ENCODE measurements at regions not wholly inside any gene's neighbourhood (a gene's known extent, or its start where the extent isn't known, plus 50 kb on each side); places are given as distances from the start of the nearest gene placed in this dataset.
"Not testable (repeated sequence)": the region's sequence is repeated elsewhere in the genome, so short reads cannot be mapped to it uniquely, and the experiment has no call there.

DNA sequence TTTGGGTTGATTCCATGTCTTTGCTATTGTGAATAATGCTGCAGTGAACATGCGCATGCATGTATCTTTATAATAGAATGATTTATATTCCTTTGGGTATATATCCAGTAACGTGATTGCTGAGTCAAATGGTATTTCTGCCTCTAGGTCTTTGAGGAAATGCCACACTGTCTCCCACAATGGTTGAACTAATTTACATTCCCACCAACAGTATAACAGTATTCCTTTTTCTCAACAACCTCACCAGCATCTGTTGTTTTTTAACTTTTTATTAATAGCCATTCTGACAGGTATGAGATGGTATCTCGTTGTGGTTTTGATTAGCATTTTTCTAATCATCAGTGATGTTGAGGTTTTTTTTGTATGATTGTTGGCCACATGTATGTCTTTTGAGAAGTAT, 133.6 kb downstream of the GPR85 start:
- H3K36me3 ChIP-seq (ENCODE audit: control insufficient read depth in 2 of 2, insufficient read depth in 2 of 2, low read length in 2 of 2); H3K9ac ChIP-seq (ENCODE audit: low read length in 2 of 2); H3K27me3 ChIP-seq (ENCODE audit: control insufficient read depth in 1 of 2, insufficient read depth in 2 of 2, low read length in 2 of 2); H3K4me1 ChIP-seq (ENCODE audit: control insufficient read depth, insufficient read depth, low read length); H3K9me3 ChIP-seq (ENCODE audit: control insufficient read depth in 2 of 2, low read length in 2 of 2); H3K4me3 ChIP-seq (ENCODE audit: low read length in 2 of 2); H3K27ac ChIP-seq (ENCODE audit: low read length): not testable (repeated sequence)

DNA sequence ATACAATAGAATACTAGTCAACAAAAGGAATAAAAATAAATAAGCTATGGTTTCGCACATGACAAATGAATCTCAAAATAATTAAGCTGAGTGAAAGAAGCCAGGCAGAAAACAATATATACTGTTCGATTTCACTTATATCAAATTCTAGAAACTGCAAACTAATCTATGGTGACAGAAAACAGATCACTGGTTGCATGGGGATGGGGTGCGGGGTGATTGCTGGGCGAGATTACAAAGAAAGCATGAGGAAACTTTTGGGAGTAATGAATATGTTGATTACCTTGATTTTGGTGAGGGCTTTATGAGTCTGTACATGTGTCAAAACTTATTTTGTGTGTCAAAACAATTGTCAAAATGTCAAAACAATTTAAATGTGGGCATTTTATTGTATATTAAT, 135.6 kb downstream of the GPR85 start:
- no peaks in the 10 kb centered on the region for H3K9me3 ChIP-seq (ENCODE audit: control insufficient read depth in 2 of 2, low read length in 2 of 2)
- H3K9ac ChIP-seq (ENCODE audit: low read length in 2 of 2): no peak overlapping the region
- no peaks in the 10 kb centered on the region for H3K4me1 ChIP-seq (ENCODE audit: control insufficient read depth, insufficient read depth, low read length)
- no peaks in the 10 kb centered on the region for H3K36me3 ChIP-seq (ENCODE audit: control insufficient read depth in 2 of 2, insufficient read depth in 2 of 2, low read length in 2 of 2)
- H3K4me3 ChIP-seq (ENCODE audit: low read length in 2 of 2): no peak overlapping the region
- no peaks in the 10 kb centered on the region for H3K27me3 ChIP-seq (ENCODE audit: control insufficient read depth in 1 of 2, insufficient read depth in 2 of 2, low read length in 2 of 2)
- H3K27ac ChIP-seq (ENCODE audit: low read length): no peak overlapping the region

DNA sequence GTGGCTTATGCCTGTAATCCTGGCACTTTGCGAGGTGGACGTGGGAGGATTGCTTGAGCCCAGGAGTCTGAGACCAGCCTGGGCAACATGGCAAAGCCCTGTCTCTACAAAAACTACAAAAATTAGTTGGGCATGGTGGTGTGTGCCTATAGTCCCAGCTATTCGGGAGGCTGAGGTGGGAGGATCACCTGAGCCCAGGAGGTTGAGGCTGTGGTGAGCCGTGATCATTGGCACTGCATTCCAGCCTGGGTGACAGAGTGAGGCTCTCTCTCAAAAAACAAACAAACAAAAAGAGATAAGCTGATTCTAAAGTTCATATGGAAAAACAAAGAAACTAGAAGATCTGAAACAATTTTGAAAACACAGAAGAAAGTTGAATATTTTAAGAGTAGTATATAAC, 136.9 kb downstream of the GPR85 start:
- not testable (repeated sequence) for H3K9me3 ChIP-seq (ENCODE audit: control insufficient read depth in 2 of 2, low read length in 2 of 2); H3K36me3 ChIP-seq (ENCODE audit: control insufficient read depth in 2 of 2, insufficient read depth in 2 of 2, low read length in 2 of 2)

DNA sequence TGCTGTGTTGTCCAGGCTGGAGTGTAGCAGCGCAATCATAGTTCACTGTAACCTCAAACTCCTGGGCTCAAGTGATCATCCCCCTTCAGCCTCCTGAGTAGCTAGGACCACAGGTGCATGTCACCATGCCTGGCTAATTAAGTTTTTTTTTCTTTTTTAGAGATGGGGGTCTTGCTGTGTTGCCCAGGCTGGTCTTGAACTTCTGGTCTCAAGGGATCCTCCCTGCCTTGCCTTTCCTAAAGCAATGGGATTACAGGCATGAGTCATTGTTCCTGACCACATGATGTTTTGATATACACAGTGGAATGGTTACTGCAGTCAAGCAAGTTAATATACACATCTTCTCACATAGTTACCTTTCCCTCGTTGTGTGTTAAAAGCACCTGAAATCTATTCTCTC, 140.3 kb downstream of the GPR85 start:
- no peak overlapping the region for H3K9ac ChIP-seq (ENCODE audit: low read length in 2 of 2)
- H3K36me3 ChIP-seq (ENCODE audit: control insufficient read depth in 2 of 2, insufficient read depth in 2 of 2, low read length in 2 of 2): no peaks in the 10 kb centered on the region
- H3K27me3 ChIP-seq (ENCODE audit: control insufficient read depth in 1 of 2, insufficient read depth in 2 of 2, low read length in 2 of 2): no peaks in the 10 kb centered on the region
- H3K9me3 ChIP-seq (ENCODE audit: control insufficient read depth in 2 of 2, low read length in 2 of 2): no peaks in the 10 kb centered on the region
- no peak overlapping the region for H3K4me3 ChIP-seq (ENCODE audit: low read length in 2 of 2)
- no peaks in the 10 kb centered on the region for H3K4me1 ChIP-seq (ENCODE audit: control insufficient read depth, insufficient read depth, low read length)
- no peak overlapping the region for H3K27ac ChIP-seq (ENCODE audit: low read length)

More for the DNA sequence above, 136.9 kb downstream of the GPR85 start:
- not testable (repeated sequence) for H3K27me3 ChIP-seq (ENCODE audit: control insufficient read depth in 1 of 2, insufficient read depth in 2 of 2, low read length in 2 of 2); H3K27ac ChIP-seq (ENCODE audit: low read length); H3K9ac ChIP-seq (ENCODE audit: low read length in 2 of 2); H3K4me1 ChIP-seq (ENCODE audit: control insufficient read depth, insufficient read depth, low read length); H3K4me3 ChIP-seq (ENCODE audit: low read length in 2 of 2)

DNA sequence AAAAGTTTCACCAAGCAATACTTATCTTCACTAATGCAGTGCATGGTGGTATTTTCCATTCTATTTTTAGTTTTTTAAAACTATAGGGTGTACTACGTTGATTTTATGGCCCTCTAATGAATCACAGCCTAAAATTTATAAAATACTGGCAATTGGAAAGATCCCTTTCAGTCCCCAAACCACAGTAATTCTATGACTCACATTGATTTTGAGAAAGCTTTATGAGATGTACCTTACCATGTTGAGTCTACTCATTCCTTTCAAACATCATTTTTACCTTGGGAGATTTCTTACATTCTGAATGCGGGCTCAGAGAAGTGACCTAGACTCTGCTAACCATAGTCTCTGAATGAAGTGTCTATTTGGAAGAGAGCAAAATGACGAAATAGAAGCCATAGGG, 141.6 kb downstream of the GPR85 start:
- no peak overlapping the region for H3K4me3 ChIP-seq (ENCODE audit: low read length in 2 of 2)
- no peaks in the 10 kb centered on the region for H3K36me3 ChIP-seq (ENCODE audit: control insufficient read depth in 2 of 2, insufficient read depth in 2 of 2, low read length in 2 of 2)

GRCh38 chr7:112942981-112943380, 143.6 kb downstream of the GPR85 start:
- no peaks in the 10 kb centered on the region for H3K27me3 ChIP-seq (ENCODE audit: control insufficient read depth in 1 of 2, insufficient read depth in 2 of 2, low read length in 2 of 2)
- H3K4me3 ChIP-seq (ENCODE audit: low read length in 2 of 2): no peak overlapping the region
- H3K4me1 ChIP-seq (ENCODE audit: control insufficient read depth, insufficient read depth, low read length): peaks cover 12% of the 10 kb centered on the region
- no peaks in the 10 kb centered on the region for H3K9me3 ChIP-seq (ENCODE audit: control insufficient read depth in 2 of 2, low read length in 2 of 2)
- H3K36me3 ChIP-seq (ENCODE audit: control insufficient read depth in 2 of 2, insufficient read depth in 2 of 2, low read length in 2 of 2): no peaks in the 10 kb centered on the region
- no peak overlapping the region for H3K9ac ChIP-seq (ENCODE audit: low read length in 2 of 2)
- H3K27ac ChIP-seq (ENCODE audit: low read length): no peak overlapping the region

More for the DNA sequence above, 141.6 kb downstream of the GPR85 start:
- no peaks in the 10 kb centered on the region for H3K27me3 ChIP-seq (ENCODE audit: control insufficient read depth in 1 of 2, insufficient read depth in 2 of 2, low read length in 2 of 2)
- peaks cover 4% of the 10 kb centered on the region for H3K4me1 ChIP-seq (ENCODE audit: control insufficient read depth, insufficient read depth, low read length)
- no peaks in the 10 kb centered on the region for H3K9me3 ChIP-seq (ENCODE audit: control insufficient read depth in 2 of 2, low read length in 2 of 2)
- no peak overlapping the region for H3K9ac ChIP-seq (ENCODE audit: low read length in 2 of 2)
- no peak overlapping the region for H3K27ac ChIP-seq (ENCODE audit: low read length)

DNA sequence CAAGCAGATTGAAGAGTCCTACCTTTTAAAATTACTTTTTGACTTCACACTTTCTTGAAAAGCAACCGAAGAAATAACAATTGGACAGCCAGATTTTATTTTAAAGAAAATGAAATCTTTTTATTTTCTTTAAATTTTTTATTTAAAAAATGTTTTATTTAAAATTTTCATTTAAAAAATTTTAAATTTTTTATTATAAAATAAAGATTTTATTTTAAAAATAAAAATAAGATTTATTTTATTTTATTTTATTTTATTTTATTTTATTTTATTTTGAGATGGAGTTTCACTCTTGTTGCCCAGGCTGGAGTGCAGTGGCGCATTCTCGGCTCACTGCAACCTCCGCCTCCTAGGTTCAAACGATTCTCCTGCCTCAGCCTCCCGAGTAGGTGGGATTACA, 144.5 kb downstream of the GPR85 start:
- H3K9me3 ChIP-seq (ENCODE audit: control insufficient read depth in 2 of 2, low read length in 2 of 2); H3K27me3 ChIP-seq (ENCODE audit: control insufficient read depth in 1 of 2, insufficient read depth in 2 of 2, low read length in 2 of 2); H3K36me3 ChIP-seq (ENCODE audit: control insufficient read depth in 2 of 2, insufficient read depth in 2 of 2, low read length in 2 of 2): not testable (repeated sequence)

GRCh38 chr7:112940314-112940732, 146.3 kb downstream of the GPR85 start:
- Histone ChIP-seq H3K4me1 (ENCODE audit: control insufficient read depth, insufficient read depth, low read length) (peaks cover 12% of the 10 kb centered on the region), H3K27ac (ENCODE audit: low read length) (peak overlapping the region; percentile 81), H3K36me3 (ENCODE audit: control insufficient read depth in 2 of 2, insufficient read depth in 2 of 2, low read length in 2 of 2) (no peaks in the 10 kb centered on the region), H3K27me3 (ENCODE audit: control insufficient read depth in 1 of 2, insufficient read depth in 2 of 2, low read length in 2 of 2) (no peaks in the 10 kb centered on the region), H3K9me3 (ENCODE audit: control insufficient read depth in 2 of 2, low read length in 2 of 2) (no peaks in the 10 kb centered on the region), H3K9ac (ENCODE audit: low read length in 2 of 2) (peak overlapping the region; percentile 77 to 94), H3K4me3 (ENCODE audit: low read length in 2 of 2) (peak overlapping the region; percentile 73 to 92)

More for the DNA sequence above, 144.5 kb downstream of the GPR85 start:
- H3K4me1 ChIP-seq (ENCODE audit: control insufficient read depth, insufficient read depth, low read length): peaks cover 12% of the 10 kb centered on the region
- H3K4me3 ChIP-seq (ENCODE audit: low read length in 2 of 2); H3K9ac ChIP-seq (ENCODE audit: low read length in 2 of 2); H3K27ac ChIP-seq (ENCODE audit: low read length): not testable (repeated sequence)

GRCh38 chr7:112939574-112940313, 146.9 kb downstream of the GPR85 start:
- Histone ChIP-seq H3K36me3 (ENCODE audit: control insufficient read depth in 2 of 2, insufficient read depth in 2 of 2, low read length in 2 of 2) (no peaks in the 10 kb centered on the region), H3K9me3 (ENCODE audit: control insufficient read depth in 2 of 2, low read length in 2 of 2) (no peaks in the 10 kb centered on the region), H3K27ac (ENCODE audit: low read length) (peak overlapping the region; percentile 81), H3K4me1 (ENCODE audit: control insufficient read depth, insufficient read depth, low read length) (peaks cover 12% of the 10 kb centered on the region), H3K27me3 (ENCODE audit: control insufficient read depth in 1 of 2, insufficient read depth in 2 of 2, low read length in 2 of 2) (no peaks in the 10 kb centered on the region), H3K9ac (ENCODE audit: low read length in 2 of 2) (peak overlapping the region; percentile 78 to 94), H3K4me3 (ENCODE audit: low read length in 2 of 2) (peak overlapping the region; percentile 74 to 92)

DNA sequence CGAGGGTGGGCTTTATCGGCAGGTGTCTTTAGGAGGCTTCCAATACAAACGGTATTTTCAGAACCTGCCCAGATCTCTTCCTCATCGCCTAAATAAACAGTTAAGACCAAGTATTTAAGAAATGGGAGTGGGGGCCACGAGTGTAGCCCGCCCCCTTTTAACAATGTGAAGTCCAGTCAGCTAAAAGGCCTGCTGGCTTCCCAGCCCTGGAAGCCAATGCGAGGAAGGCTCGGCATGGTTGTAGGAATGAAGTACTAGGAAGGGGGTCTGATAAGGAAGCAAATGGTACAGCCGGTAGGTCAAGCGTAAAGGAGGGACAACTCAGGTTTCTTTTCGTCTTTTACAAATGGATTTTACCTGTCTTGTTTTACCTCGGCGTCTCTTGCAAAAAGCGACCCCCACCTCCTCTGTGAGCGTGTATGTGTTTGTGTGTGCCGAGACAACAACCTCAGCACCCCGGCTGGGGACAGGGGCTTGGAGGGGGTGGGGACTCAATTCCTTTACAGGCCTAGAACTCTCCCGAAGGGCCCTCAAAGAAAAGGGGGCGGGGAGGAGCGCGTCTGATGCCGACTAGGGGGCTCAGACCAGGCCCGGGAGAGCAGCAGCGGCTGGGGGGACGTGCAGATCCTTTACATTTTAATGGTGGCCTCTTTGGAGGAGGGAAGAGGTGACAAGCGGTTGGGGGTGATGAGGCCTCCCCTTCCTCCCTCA, 147.6 kb downstream of the GPR85 start:
- Histone ChIP-seq H3K36me3 (ENCODE audit: control insufficient read depth in 2 of 2, insufficient read depth in 2 of 2, low read length in 2 of 2) (no peaks in the 10 kb centered on the region), H3K9me3 (ENCODE audit: control insufficient read depth in 2 of 2, low read length in 2 of 2) (no peaks in the 10 kb centered on the region), H3K27me3 (ENCODE audit: control insufficient read depth in 1 of 2, insufficient read depth in 2 of 2, low read length in 2 of 2) (no peaks in the 10 kb centered on the region), H3K4me3 (ENCODE audit: low read length in 2 of 2) (peak overlapping the region; percentile 74 to 92), H3K4me1 (ENCODE audit: control insufficient read depth, insufficient read depth, low read length) (peaks cover 12% of the 10 kb centered on the region), H3K27ac (ENCODE audit: low read length) (peak overlapping the region; percentile 38), H3K9ac (ENCODE audit: low read length in 2 of 2) (peak overlapping the region; percentile 72 to 78)

Data from stomach smooth muscle (tissue), 2 donors.